ENCODE measurements at regions not wholly inside any gene's neighbourhood (a gene's known extent, or its start where the extent isn't known, plus 50 kb on each side); places are given as distances from the start of the nearest gene placed in this dataset.

DNA sequence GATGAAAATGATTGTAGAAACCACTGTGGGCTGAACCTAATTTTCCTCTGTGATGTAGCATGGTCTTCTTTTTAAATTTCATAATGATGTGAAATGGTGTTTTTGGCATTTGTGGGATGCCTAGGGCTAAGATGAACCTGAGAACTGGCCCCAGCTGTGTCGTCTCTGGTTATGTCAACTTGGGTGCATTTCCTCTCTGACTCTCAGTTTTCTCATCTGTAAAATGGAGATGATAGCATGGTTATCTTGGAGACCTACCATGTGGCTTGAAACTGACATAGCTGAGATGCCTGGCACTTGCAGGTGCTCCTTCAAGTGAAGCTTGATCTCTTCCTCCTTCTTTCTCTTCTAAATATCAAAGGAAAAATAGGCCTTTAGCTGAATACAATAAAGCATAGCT lies 77.8 kb downstream of the BOD1 start:
- TF ChIP-seq, protein P1, sequence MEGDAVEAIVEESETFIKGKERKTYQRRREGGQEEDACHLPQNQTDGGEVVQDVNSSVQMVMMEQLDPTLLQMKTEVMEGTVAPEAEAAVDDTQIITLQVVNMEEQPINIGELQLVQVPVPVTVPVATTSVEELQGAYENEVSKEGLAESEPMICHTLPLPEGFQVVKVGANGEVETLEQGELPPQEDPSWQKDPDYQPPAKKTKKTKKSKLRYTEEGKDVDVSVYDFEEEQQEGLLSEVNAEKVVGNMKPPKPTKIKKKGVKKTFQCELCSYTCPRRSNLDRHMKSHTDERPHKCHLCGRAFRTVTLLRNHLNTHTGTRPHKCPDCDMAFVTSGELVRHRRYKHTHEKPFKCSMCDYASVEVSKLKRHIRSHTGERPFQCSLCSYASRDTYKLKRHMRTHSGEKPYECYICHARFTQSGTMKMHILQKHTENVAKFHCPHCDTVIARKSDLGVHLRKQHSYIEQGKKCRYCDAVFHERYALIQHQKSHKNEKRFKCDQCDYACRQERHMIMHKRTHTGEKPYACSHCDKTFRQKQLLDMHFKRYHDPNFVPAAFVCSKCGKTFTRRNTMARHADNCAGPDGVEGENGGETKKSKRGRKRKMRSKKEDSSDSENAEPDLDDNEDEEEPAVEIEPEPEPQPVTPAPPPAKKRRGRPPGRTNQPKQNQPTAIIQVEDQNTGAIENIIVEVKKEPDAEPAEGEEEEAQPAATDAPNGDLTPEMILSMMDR (IDR thresholded peaks at IDR 0.05; ENCODE audit: partially characterized antibody, unreplicated experiment) = no peak
- Mint-ChIP-seq H3K4me1 (ENCODE audit: low read depth, unreplicated experiment) (peaks cover 12% of the 10 kb centered on the region), H3K27ac (ENCODE audit: unreplicated experiment) (no peak overlapping the region), H3K9me3 (ENCODE audit: unreplicated experiment) (peaks cover 6% of the 10 kb centered on the region), H3K27me3 (ENCODE audit: unreplicated experiment) (no peaks in the 10 kb centered on the region), H3K4me3 (ENCODE audit: unreplicated experiment) (no peak overlapping the region), H3K36me3 (ENCODE audit: unreplicated experiment) (no peaks in the 10 kb centered on the region)
- no peak for DNase-seq

DNA sequence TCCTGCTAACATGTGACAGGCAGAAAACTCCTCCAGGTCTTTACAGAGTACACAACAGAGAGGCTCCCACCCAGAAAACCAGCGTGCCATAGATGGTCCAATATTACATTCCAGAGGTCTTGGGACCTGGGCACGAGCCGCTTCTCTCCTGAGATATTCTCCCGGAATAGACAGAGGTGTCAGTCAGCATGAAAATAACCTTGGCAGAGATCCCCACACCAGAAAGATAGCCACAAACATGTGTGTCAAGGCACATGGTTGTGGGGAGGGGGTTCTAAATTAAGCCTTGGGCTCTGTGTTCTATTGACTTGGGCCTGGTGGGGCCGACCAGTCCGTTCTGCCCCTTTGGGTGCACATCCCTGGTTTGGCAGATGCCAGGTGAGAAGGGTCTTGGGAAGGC lies 78.4 kb downstream of the BOD1 start:
- TF ChIP-seq, protein P1 (IDR thresholded peaks at IDR 0.05; ENCODE audit: partially characterized antibody, unreplicated experiment) = no peak
- H3K9me3 Mint-ChIP-seq (ENCODE audit: unreplicated experiment) = peaks cover 6% of the 10 kb centered on the region
- DNase-seq = no peak
- H3K4me3 Mint-ChIP-seq (ENCODE audit: unreplicated experiment) = no peak overlapping the region
- H3K36me3 Mint-ChIP-seq (ENCODE audit: unreplicated experiment) = no peaks in the 10 kb centered on the region
- peaks cover 10% of the 10 kb centered on the region for H3K4me1 Mint-ChIP-seq (ENCODE audit: low read depth, unreplicated experiment)
- H3K27me3 Mint-ChIP-seq (ENCODE audit: unreplicated experiment) = no peaks in the 10 kb centered on the region
- H3K27ac Mint-ChIP-seq (ENCODE audit: unreplicated experiment) = no peak overlapping the region

DNA sequence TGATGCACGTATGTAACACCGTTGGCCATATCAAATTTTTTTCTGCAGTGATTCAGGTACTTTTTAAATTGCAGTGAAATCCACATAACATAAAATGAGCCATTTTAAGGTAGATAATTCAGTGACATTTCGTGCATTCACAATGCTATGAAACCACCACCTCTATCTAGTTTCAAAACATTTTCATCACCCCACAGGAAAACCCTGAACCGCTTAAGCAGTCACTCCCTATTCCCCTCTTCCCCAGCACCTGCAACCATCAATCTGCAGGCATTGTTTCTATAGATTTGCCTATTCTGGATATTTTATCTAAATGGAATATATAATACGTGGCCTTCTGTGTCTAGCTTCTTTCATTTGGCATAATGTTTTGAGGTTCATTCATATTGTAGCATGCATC lies 79.2 kb downstream of the BOD1 start:
- Mint-ChIP-seq H3K4me3 (ENCODE audit: unreplicated experiment) (no peak overlapping the region), H3K4me1 (ENCODE audit: low read depth, unreplicated experiment) (peaks cover 2% of the 10 kb centered on the region), H3K27me3 (ENCODE audit: unreplicated experiment) (no peaks in the 10 kb centered on the region), H3K36me3 (ENCODE audit: unreplicated experiment) (no peaks in the 10 kb centered on the region), H3K27ac (ENCODE audit: unreplicated experiment) (no peak overlapping the region), H3K9me3 (ENCODE audit: unreplicated experiment) (peaks cover 4% of the 10 kb centered on the region)
- no peak for DNase-seq
- TF ChIP-seq, protein P1 (IDR thresholded peaks at IDR 0.05; ENCODE audit: partially characterized antibody, unreplicated experiment) = no peak

DNA sequence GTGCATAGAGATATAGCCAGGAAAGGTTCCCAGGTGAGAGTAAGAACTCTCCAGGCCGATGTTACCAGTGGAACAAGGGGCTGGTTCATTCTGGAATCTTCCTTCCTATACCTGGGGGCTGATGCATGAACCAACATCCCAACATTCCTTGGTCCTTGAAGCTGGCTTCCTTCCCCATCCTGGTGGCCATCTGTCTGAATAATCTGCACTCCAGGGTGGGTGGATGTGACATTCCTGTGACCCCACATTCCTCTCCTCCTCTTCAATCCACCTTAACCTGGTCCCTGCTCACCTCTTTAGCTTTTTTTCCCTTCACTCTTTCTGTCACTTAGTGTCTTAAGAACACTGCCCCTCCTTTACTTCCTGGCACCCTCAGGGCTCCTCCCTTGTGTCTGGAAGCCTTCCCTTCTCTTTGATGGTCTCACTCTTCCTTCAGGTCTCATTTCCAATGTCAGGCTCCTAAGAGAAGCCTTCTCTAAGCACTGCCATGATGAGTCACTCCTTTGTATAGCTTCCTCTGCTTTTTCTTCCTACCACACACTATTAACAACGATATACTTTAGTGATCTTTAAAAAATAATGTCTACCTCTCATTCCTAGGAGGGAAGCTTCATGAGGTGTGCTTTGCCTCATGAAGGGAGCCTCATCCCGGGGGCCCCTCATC lies 80.3 kb downstream of the BOD1 start:
- Mint-ChIP-seq H3K27ac (ENCODE audit: unreplicated experiment) (no peak overlapping the region), H3K4me3 (ENCODE audit: unreplicated experiment) (no peak overlapping the region), H3K36me3 (ENCODE audit: unreplicated experiment) (no peaks in the 10 kb centered on the region), H3K4me1 (ENCODE audit: low read depth, unreplicated experiment) (no peaks in the 10 kb centered on the region), H3K9me3 (ENCODE audit: unreplicated experiment) (no peaks in the 10 kb centered on the region), H3K27me3 (ENCODE audit: unreplicated experiment) (no peaks in the 10 kb centered on the region)
- no peak for DNase-seq
- TF ChIP-seq, protein P1 (IDR thresholded peaks at IDR 0.05; ENCODE audit: partially characterized antibody, unreplicated experiment) = no peak

DNA sequence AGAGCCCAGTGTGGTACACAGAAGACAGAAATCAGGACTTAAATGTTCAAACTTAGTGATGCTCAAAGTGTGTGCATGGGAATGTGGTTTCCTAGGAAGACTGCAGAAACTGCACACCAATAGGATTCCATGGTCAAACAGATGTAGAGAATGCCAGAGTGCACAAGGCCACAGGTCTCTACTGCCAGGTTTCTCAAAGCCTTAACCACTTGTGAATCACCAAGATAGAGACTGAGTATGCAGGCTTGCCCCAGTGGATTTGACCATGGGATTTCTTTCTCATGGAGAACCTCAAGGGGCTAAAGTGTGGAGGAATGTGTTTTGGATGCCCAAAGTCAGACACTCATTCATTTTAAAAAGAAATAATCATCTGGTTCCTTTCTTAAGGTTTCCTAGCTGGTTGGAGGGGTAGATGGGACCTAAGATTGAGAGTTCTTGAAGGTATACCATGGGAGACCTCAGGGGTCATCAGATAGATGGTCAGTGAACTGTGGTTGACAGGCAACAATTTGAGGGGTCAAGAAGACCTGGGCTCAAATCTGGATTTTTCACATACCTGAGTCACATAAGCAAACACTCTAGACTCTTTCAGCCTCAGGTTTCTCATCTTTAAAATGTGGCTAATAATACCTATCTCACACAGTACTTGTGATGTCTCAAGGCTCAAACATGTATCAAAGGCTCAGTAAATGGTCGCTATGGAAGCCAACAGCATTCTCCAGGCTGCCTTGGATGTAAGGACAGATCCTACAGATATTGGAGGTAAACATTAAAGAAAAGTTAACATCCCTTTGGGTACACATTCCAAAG lies 81.1 kb downstream of the BOD1 start:
- Mint-ChIP-seq H3K27me3 (ENCODE audit: unreplicated experiment) (no peaks in the 10 kb centered on the region), H3K9me3 (ENCODE audit: unreplicated experiment) (peaks cover 4% of the 10 kb centered on the region), H3K4me1 (ENCODE audit: low read depth, unreplicated experiment) (no peaks in the 10 kb centered on the region), H3K36me3 (ENCODE audit: unreplicated experiment) (no peaks in the 10 kb centered on the region), H3K27ac (ENCODE audit: unreplicated experiment) (no peak overlapping the region), H3K4me3 (ENCODE audit: unreplicated experiment) (no peak overlapping the region)
- DNase-seq = no peak
- TF ChIP-seq, protein P1 (IDR thresholded peaks at IDR 0.05; ENCODE audit: partially characterized antibody, unreplicated experiment) = no peak
